ENCODE measurements at regions not wholly inside any gene's neighbourhood (a gene's known extent, or its start where the extent isn't known, plus 50 kb on each side); places are given as distances from the start of the nearest gene placed in this dataset.
A peak's percentile ranks its signal among the peaks of the same experiment; 100 is the strongest.

GRCh38 chr4:185862340-185862739, 50.3 kb upstream of the SORBS2 start:
- Histone ChIP-seq H3K27ac (no peak overlapping the region), H3K27me3 (replicated peaks) (no peaks in the 10 kb centered on the region), H3K4me1 (replicated peaks) (peaks cover 21% of the 10 kb centered on the region), H3K4me3 (no peak overlapping the region), H3K36me3 (no peaks in the 10 kb centered on the region), H3K9me3 (replicated peaks) (no peaks in the 10 kb centered on the region)
- DNase-seq (ENCODE audit: low read depth in 1 of 2, low spot score in 2 of 2): no peak

DNA sequence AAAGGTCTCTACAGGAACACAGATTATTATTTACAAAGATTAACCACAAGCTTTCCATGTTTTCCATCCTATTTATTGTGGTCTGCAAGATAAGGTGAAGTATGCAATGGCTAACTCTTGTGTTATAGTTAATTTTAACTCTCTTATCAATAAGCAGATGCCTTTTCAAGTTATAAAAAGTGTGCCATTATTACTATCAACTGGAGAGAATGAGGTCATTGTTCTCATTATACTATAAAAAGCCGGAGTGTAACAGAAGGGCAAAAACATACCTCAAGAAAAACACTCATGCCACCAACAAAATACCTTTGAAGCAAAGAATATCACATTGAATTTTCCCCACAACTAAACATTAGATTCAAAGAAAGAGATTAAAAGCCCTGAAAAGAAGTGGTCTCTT, 52.0 kb upstream of the SORBS2 start:
- DNase-seq (ENCODE audit: low read depth in 1 of 2, low spot score in 2 of 2): no peak
- no peak overlapping the region for H3K4me3 ChIP-seq
- no peaks in the 10 kb centered on the region for H3K9me3 ChIP-seq (replicated peaks)
- H3K27ac ChIP-seq: no peak overlapping the region
- H3K36me3 ChIP-seq: no peaks in the 10 kb centered on the region
- H3K4me1 ChIP-seq (replicated peaks): peaks cover 21% of the 10 kb centered on the region
- H3K27me3 ChIP-seq (replicated peaks): no peaks in the 10 kb centered on the region

DNA sequence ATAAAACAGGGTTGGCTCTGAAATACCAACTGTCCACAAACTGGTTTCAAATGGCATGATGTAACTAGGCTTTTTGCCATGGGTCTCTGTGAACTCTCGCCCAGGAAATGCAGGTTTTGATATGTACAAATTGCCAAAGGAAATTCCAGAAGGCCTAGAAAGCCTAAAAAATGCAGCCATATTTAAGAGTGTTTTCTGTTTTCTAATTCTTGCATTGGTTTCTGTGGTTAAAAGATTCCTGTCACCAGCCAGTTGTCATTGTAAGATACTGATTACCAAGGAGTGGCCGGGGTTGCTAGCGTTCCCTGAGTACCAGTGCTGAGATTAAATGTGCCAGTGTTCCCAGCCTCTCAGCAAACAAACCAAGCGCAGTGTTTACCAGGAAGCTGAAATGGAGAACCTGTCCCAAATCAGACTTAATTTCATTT, 53.9 kb upstream of the SORBS2 start:
- H3K9me3 ChIP-seq (replicated peaks): no peaks in the 10 kb centered on the region
- no peaks in the 10 kb centered on the region for H3K27me3 ChIP-seq (replicated peaks)
- H3K4me1 ChIP-seq (replicated peaks): peaks cover 17% of the 10 kb centered on the region
- DNase-seq (ENCODE audit: low read depth in 1 of 2, low spot score in 2 of 2): peak in 1 of 2 experiments; percentile 39
- no peak overlapping the region for H3K4me3 ChIP-seq
- no peaks in the 10 kb centered on the region for H3K36me3 ChIP-seq
- no peak overlapping the region for H3K27ac ChIP-seq

DNA sequence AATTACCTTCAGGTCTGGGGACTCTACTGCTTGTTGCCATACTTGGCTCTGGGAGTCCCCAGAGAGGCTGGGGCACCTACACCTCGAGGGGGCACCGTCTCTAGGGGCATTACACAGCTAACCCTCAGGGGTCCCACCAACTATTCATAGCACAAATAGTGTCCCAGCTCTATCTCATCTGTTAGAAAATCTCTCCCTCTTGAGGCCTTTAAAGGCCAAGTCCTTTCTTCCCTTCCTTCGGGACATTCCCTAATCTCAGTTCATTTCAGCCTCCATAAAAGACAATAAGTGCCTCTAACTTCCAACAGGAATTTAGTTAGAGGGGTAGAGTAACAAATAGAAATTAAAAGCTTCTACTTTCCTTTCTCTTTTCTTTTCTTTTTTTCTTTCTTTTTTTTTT, 55.8 kb upstream of the SORBS2 start:
- Histone ChIP-seq H3K4me1 (replicated peaks) (peaks cover 17% of the 10 kb centered on the region), H3K27me3 (replicated peaks) (no peaks in the 10 kb centered on the region), H3K9me3 (replicated peaks) (no peaks in the 10 kb centered on the region), H3K4me3 (no peak overlapping the region), H3K36me3 (no peaks in the 10 kb centered on the region), H3K27ac (no peak overlapping the region)
- no peak for DNase-seq (ENCODE audit: low read depth in 1 of 2, low spot score in 2 of 2)

- peaks cover 17% of the 10 kb centered on the region for H3K4me1 ChIP-seq (replicated peaks)
- no peaks in the 10 kb centered on the region for H3K9me3 ChIP-seq (replicated peaks)
- H3K27ac ChIP-seq: no peak overlapping the region
- no peaks in the 10 kb centered on the region for H3K27me3 ChIP-seq (replicated peaks)
- no peak for DNase-seq (ENCODE audit: low read depth in 1 of 2, low spot score in 2 of 2)
- no peak overlapping the region for H3K4me3 ChIP-seq
- H3K36me3 ChIP-seq: no peaks in the 10 kb centered on the region
These were observed 57.0 kb upstream of the SORBS2 start for GRCh38 chr4:185868983-185869382.

DNA sequence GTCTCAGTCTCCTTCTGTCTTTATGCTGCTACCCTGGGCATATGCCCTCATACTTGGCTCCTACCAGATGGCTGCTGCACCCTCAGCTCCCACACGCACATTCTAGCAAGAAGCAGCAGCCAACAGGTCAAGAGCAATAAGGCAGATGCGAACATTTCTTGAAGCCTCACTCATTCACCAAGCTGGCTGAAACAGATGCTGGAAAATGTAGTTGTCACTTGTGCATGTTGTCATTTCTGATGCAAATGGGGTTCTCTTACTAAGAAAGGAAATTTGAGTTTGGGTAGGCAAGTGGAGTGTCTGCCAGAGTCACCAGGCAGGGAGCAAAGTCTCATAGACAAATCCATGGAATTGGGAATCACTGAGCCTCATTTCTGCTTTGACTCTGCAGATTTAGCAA, 57.4 kb upstream of the SORBS2 start:
- no peak overlapping the region for H3K4me3 ChIP-seq
- no peak overlapping the region for H3K27ac ChIP-seq
- peaks cover 18% of the 10 kb centered on the region for H3K4me1 ChIP-seq (replicated peaks)
- H3K27me3 ChIP-seq (replicated peaks): no peaks in the 10 kb centered on the region
- no peak for DNase-seq (ENCODE audit: low read depth in 1 of 2, low spot score in 2 of 2)
- H3K9me3 ChIP-seq (replicated peaks): no peaks in the 10 kb centered on the region
- H3K36me3 ChIP-seq: no peaks in the 10 kb centered on the region

- Histone ChIP-seq H3K36me3 (no peaks in the 10 kb centered on the region), H3K4me1 (replicated peaks) (peaks cover 23% of the 10 kb centered on the region), H3K4me3 (no peak overlapping the region), H3K27me3 (replicated peaks) (no peaks in the 10 kb centered on the region), H3K27ac (no peak overlapping the region), H3K9me3 (replicated peaks) (no peaks in the 10 kb centered on the region)
- no peak for DNase-seq (ENCODE audit: low read depth in 1 of 2, low spot score in 2 of 2)
These were observed 58.4 kb upstream of the SORBS2 start for GRCh38 chr4:185870366-185870765.

- Histone ChIP-seq H3K27me3 (replicated peaks) (no peaks in the 10 kb centered on the region), H3K4me1 (replicated peaks) (peaks cover 14% of the 10 kb centered on the region), H3K27ac (no peak overlapping the region), H3K4me3 (no peak overlapping the region), H3K9me3 (replicated peaks) (no peaks in the 10 kb centered on the region), H3K36me3 (no peaks in the 10 kb centered on the region)
- no peak for DNase-seq (ENCODE audit: low read depth in 1 of 2, low spot score in 2 of 2)
These were observed 60.9 kb upstream of the SORBS2 start for GRCh38 chr4:185872747-185873380.

DNA sequence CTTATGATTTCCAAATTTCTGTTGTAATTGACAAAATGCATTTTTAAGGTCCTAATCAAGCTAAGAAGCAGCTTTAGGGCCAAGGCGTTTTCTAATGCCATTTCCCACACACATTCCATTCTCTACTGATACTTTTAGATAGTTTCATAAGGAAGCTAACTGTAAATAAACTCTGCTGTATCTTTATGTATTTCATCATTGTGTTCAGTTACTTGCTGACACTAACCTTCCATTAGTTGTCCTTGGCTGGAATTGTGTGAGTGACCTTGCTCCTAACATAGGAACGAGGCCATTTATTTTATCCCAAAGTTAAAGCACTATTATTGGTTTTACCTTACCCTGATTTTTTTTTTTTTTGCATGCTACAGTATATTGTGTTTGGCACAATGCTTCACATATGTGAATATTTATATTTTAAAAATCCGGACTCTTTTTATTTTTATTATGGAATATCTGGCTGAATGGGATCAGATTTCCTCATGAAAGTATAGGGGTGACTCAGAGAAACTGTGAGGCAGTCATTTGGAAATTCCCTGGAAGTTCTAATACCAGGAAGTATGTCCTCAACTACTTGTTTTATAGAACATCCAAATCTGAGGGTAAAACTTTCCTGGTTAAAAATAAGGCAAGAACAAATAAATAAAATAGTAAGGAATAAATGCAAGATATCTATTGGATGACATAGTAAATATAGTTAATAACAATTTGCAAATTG, 62.7 kb upstream of the SORBS2 start:
- no peak for DNase-seq (ENCODE audit: low read depth in 1 of 2, low spot score in 2 of 2)
- no peaks in the 10 kb centered on the region for H3K27me3 ChIP-seq (replicated peaks)
- no peaks in the 10 kb centered on the region for H3K36me3 ChIP-seq
- H3K4me3 ChIP-seq: no peak overlapping the region
- peaks cover 7% of the 10 kb centered on the region for H3K4me1 ChIP-seq (replicated peaks)
- no peaks in the 10 kb centered on the region for H3K9me3 ChIP-seq (replicated peaks)
- 0 out of 2 replicates have a peak overlapping the region, but pooled peaks have one; percentile 2 for H3K27ac ChIP-seq

DNA sequence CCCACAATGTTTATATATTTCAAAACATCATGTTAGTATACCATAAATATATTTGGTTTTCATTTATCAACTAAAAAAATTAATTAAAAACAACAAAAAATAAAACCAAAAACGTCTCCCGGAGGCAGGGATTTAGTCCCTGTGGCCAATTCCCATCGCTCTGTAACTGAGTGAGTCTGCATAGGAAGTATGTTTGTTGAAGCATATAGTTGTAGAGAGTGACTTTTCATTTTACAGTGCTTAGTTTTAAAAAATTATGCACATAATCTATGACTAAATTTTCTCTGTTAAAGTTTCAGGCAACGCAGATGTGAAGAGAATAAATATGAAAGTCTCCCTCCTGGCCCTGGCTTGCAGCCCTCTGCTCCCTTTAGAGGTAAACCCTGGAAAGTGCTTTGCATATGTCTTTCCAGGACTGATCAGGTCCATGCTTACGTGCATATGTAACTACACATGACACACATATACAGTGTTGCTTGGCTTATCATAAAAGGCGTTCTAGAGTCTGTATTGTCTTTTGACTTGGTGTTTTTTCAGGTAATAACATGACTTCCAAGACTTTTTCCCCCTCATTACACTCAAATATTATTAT, 63.4 kb upstream of the SORBS2 start:
- peaks cover 7% of the 10 kb centered on the region for H3K4me1 ChIP-seq (replicated peaks)
- H3K36me3 ChIP-seq: no peaks in the 10 kb centered on the region
- H3K4me3 ChIP-seq: no peak overlapping the region
- no peaks in the 10 kb centered on the region for H3K27me3 ChIP-seq (replicated peaks)
- 0 out of 2 replicates have a peak overlapping the region, but pooled peaks have one; percentile 2 for H3K27ac ChIP-seq
- no peaks in the 10 kb centered on the region for H3K9me3 ChIP-seq (replicated peaks)
- DNase-seq (ENCODE audit: low read depth in 1 of 2, low spot score in 2 of 2): no peak

GRCh38 chr4:185878633-185879032, 66.6 kb upstream of the SORBS2 start:
- Histone ChIP-seq H3K27ac (no peak overlapping the region), H3K9me3 (replicated peaks) (no peaks in the 10 kb centered on the region)
- no peak for DNase-seq (ENCODE audit: low read depth in 1 of 2, low spot score in 2 of 2)

GRCh38 chr4:185879666-185880312, 67.8 kb upstream of the SORBS2 start:
- no peaks in the 10 kb centered on the region for H3K27me3 ChIP-seq (replicated peaks)

More at GRCh38 chr4:185878633-185879032, 66.6 kb upstream of the SORBS2 start:
- H3K27me3 ChIP-seq (replicated peaks): no peaks in the 10 kb centered on the region
- H3K36me3 ChIP-seq: no peaks in the 10 kb centered on the region
- no peak overlapping the region for H3K4me3 ChIP-seq
- peaks cover 10% of the 10 kb centered on the region for H3K4me1 ChIP-seq (replicated peaks)

DNA sequence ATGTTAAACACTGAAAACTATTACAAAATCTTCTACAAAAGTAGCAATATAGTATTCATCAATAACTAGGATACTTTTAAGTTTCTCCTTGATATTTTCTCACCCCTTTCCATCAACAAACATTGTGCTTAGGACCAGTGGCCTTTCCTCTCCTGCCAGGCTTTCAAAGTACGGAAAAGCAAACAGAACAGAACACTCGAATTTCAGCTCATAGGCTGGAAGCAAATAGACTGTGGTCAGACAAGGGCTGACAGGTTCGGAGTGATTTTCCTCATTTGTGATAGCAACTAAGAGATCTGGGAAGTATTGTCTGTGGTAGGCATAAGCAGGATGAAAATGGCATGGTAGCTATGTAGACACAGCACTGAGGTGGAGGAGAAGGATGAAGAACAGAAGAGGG, 68.6 kb upstream of the SORBS2 start:
- no peak overlapping the region for H3K27ac ChIP-seq
- H3K4me3 ChIP-seq: no peak overlapping the region
- no peak for DNase-seq (ENCODE audit: low read depth in 1 of 2, low spot score in 2 of 2)
- peaks cover 3% of the 10 kb centered on the region; the same call in 1 of the 2 replicates for H3K4me1 ChIP-seq (replicated peaks)
- H3K36me3 ChIP-seq: no peaks in the 10 kb centered on the region
- H3K9me3 ChIP-seq (replicated peaks): no peaks in the 10 kb centered on the region
- H3K27me3 ChIP-seq (replicated peaks): no peaks in the 10 kb centered on the region

More at GRCh38 chr4:185879666-185880312, 67.8 kb upstream of the SORBS2 start:
- Histone ChIP-seq H3K9me3 (replicated peaks) (no peaks in the 10 kb centered on the region), H3K4me3 (no peak overlapping the region), H3K36me3 (no peaks in the 10 kb centered on the region), H3K4me1 (replicated peaks) (peaks cover 7% of the 10 kb centered on the region), H3K27ac (no peak overlapping the region)
- DNase-seq (ENCODE audit: low read depth in 1 of 2, low spot score in 2 of 2): no peak

- Histone ChIP-seq H3K9me3 (replicated peaks) (no peaks in the 10 kb centered on the region), H3K27ac (peak overlapping the region; percentile 23; the same call in 1 of the 2 replicates), H3K36me3 (no peaks in the 10 kb centered on the region), H3K4me1 (replicated peaks) (peaks cover 3% of the 10 kb centered on the region; the same call in 1 of the 2 replicates), H3K4me3 (no peak overlapping the region), H3K27me3 (replicated peaks) (no peaks in the 10 kb centered on the region)
- DNase-seq (ENCODE audit: low read depth in 1 of 2, low spot score in 2 of 2): no peak
These were observed 69.4 kb upstream of the SORBS2 start for GRCh38 chr4:185881430-185881829.

Data from SJSA1 (cell line).